Kidney epithelial cell (primary cell): ENCODE measurements at regions not wholly inside any gene's neighbourhood (a gene's known extent, or its start where the extent isn't known, plus 50 kb on each side); places are given as distances from the start of the nearest gene placed in this dataset.

Experiments
- DNase-seq: peaks from one replicate; pipeline ENCODE4 v3.0.0-alpha.2; 2010; ENCODE audit warnings: low read depth
- H3K27me3 ChIP-seq: 2 replicates; pipeline ENCODE4 v1.6.0; 2011; ENCODE audit warnings: low read length; ENCODE audit not compliant: control insufficient read depth, insufficient read depth
- H3K36me3 ChIP-seq: 2 replicates; pipeline ENCODE4 v1.5.1; 2011; ENCODE audit warnings: low read length; ENCODE audit not compliant: control insufficient read depth, insufficient read depth
- H3K4me3 ChIP-seq: 2 replicates; pipeline ENCODE4 v1.5.1; 2011; ENCODE audit warnings: low read depth, mild to moderate bottlenecking, control low read depth, low read length
- TF ChIP-seq, protein P1 (sequence below): IDR thresholded peaks from 2 replicates; pipeline ENCODE4 v1.5.1; 2011; ENCODE audit warnings: mild to moderate bottlenecking, moderate library complexity, low read length, control low read depth, inconsistent platforms; ENCODE audit not compliant: insufficient read depth, poor library complexity, severe bottlenecking

DNA sequence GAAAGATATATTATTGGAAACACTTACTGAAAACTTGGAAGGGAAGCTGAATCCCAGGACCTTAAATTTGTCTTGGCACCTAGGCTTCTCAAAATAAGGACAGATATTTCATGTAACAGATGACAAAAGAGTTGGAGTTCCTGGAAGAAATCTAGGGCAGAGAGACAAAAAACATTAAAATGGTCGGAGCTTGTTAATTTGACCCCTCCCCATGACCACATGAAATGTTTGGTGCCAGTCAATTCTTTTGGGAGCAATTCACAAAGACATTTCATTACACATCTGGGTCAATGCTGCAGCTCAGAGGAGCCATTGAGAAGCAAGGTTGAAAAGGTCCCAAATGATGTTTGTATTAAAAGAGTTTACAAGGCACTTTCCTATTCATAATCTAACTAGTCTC, 162.0 kb upstream of the GUCY1A2 start:
- no peak overlapping the region for H3K4me3 ChIP-seq
- TF ChIP-seq, protein P1, sequence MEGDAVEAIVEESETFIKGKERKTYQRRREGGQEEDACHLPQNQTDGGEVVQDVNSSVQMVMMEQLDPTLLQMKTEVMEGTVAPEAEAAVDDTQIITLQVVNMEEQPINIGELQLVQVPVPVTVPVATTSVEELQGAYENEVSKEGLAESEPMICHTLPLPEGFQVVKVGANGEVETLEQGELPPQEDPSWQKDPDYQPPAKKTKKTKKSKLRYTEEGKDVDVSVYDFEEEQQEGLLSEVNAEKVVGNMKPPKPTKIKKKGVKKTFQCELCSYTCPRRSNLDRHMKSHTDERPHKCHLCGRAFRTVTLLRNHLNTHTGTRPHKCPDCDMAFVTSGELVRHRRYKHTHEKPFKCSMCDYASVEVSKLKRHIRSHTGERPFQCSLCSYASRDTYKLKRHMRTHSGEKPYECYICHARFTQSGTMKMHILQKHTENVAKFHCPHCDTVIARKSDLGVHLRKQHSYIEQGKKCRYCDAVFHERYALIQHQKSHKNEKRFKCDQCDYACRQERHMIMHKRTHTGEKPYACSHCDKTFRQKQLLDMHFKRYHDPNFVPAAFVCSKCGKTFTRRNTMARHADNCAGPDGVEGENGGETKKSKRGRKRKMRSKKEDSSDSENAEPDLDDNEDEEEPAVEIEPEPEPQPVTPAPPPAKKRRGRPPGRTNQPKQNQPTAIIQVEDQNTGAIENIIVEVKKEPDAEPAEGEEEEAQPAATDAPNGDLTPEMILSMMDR: no peak
- H3K36me3 ChIP-seq: no peaks in the 10 kb centered on the region
- no peak for DNase-seq
- H3K27me3 ChIP-seq: no peaks in the 10 kb centered on the region

DNA sequence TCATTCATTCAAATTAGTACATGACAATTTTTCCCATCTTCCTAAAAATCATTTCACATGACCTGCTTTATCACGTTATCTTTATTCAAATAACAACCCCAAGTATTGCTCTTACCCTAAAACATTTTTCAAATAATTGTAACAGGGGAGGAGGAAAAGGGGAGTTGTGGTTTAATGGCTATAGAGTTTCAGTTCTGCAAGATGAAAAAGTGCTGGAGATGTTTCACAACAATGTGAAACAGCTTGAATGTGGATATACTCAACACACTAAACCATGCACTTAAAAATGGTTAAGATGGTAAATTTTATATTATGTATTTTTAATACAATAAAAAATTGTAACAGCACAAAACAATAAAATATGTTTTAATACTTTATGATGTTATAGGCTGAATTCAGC, 161.6 kb upstream of the GUCY1A2 start:
- DNase-seq: no peak
- TF ChIP-seq, protein P1: no peak
- no peak overlapping the region for H3K4me3 ChIP-seq

DNA sequence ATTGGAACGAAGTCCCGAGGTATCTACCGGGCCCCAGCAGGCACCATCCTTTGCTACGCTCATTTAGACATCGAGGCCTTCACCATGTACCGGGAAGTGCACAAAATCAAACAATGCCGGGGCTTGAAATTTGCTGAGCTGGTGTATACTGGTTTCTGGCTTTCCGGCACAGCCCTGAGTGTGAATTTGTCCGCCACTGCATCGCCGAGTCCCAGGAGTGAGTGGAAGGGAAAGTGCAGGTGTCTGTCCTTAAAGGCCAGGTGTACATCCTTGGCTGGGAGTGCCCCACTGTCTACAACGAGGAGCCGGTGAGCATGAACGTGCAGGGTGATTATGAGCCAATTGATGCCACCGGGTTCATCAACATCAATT, 158.8 kb upstream of the GUCY1A2 start:
- H3K4me3 ChIP-seq: no peak overlapping the region
- DNase-seq: no peak
- H3K27me3 ChIP-seq: no peaks in the 10 kb centered on the region
- TF ChIP-seq, protein P1: no peak
- no peaks in the 10 kb centered on the region for H3K36me3 ChIP-seq

More for the DNA sequence above, 161.6 kb upstream of the GUCY1A2 start:
- Histone ChIP-seq H3K36me3 (no peaks in the 10 kb centered on the region), H3K27me3 (no peaks in the 10 kb centered on the region)

DNA sequence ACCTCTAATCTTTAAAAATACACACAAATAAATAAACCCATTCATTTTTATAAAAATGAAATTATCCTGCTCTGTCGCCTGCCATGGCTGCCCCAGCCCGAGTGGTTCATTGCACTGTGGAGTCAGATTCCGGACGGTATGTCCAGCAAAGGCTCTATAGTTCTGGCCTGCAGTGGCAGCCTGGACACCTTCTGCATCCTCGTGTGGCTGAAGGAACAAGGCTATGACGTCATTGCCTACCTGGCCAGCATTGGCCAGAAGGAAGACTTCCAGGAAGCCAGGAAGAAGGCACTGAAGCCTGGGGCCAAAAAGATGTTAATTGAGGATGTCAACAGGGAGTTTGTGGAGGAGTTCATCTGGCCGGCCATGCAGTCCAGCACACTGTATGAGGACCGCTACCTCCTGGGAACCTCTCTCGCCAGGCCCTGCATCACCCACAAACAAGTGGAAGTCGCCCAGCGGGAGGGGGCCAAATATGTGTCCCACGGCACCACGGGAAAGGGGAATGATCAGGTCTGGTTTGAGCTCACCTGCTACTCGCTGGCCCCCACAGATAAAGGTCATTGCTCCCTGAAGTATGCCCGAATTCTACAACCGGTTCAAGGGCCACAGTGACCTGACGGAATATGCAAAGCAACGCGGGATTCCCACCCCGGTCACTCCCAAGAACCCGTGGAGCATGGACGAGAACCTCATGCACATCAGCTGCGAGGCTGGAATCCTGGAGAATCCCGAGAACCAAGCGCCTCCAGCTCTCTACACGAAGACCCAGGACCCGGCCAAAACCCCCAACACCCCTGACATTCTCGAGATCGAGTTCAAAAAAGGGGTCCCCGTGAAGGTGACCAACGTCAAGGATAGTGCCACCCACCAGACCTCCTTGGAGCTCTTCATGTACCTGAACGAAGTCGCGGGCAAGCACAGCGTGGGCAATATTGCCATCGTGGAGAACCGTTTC, 158.2 kb upstream of the GUCY1A2 start:
- no peak for DNase-seq
- H3K27me3 ChIP-seq: no peaks in the 10 kb centered on the region
- TF ChIP-seq, protein P1: no peak
- H3K4me3 ChIP-seq: no peak overlapping the region
- H3K36me3 ChIP-seq: no peaks in the 10 kb centered on the region

DNA sequence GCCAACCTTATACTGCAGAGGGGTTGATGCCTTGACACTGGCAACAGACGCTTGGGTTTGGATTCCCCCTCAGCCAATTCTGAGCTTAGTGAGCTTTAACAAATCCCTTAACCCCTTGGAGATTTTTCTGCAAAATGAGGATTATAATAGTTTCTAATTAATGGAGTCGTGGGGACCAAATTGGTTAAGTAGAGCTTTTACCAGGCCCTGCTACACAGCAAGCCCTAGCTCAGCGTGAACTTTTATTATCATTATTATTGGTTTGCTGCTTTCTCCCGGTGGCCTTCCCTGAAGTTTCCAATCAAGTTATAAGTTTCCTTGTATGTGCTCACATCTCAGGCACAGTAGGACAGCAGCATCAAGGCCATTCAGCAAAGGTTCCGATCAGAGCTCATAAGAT, 156.6 kb upstream of the GUCY1A2 start:
- TF ChIP-seq, protein P1: no peak
- no peak for DNase-seq
- no peaks in the 10 kb centered on the region for H3K36me3 ChIP-seq
- H3K27me3 ChIP-seq: no peaks in the 10 kb centered on the region
- no peak overlapping the region for H3K4me3 ChIP-seq
